GM23338 (cell line): ENCODE measurements at regions not wholly inside any gene's neighbourhood (a gene's known extent, or its start where the extent isn't known, plus 50 kb on each side); places are given as distances from the start of the nearest gene placed in this dataset.
"Not testable (repeated sequence)": the region's sequence is repeated elsewhere in the genome, so short reads cannot be mapped to it uniquely, and the experiment has no call there.

Source experiments
- CREB1 ChIP-seq: fragments of 250-450 bp; sonication (Bioruptor Pico); IDR thresholded peaks from 2 replicates; pipeline ENCODE4 v1.5.0; 2020; ENCODE audit warnings: low read depth, mild to moderate bottlenecking, moderate library complexity
- CTCF ChIP-seq, 2 experiments: fragments of 200-600 bp in 1 of 2; sonication (generic) in 1 of 2; conservative IDR thresholded peaks; 2 replicates each; pipeline versions ENCODE4 v1.5.1 to v1.6.1; 2016 to 2017; ENCODE audit warnings: antibody characterized with exemption in 2 of 2, low read depth in 2 of 2, mild to moderate bottlenecking in 2 of 2, moderate library complexity in 1 of 2
- EZH2 ChIP-seq: fragments of 200-600 bp; sonication (generic); IDR thresholded peaks from one replicate; pipeline ENCODE4 v1.8.0; 2017; ENCODE audit warnings: antibody characterized with exemption, mild to moderate bottlenecking, low read depth; ENCODE audit not compliant: unreplicated experiment
- EZH2phosphoT487 ChIP-seq: fragments of 200-600 bp; sonication (generic); IDR thresholded peaks from one replicate; pipeline ENCODE4 v1.8.1; 2018; ENCODE audit warnings: antibody characterized with exemption; ENCODE audit not compliant: unreplicated experiment
- POLR2AphosphoS5 ChIP-seq: IDR thresholded peaks from 2 replicates; pipeline ENCODE4 v1.6.1; 2016; ENCODE audit warnings: antibody characterized with exemption, low read depth

GRCh38 chrX:97915390-97915789 is 1031.7 kb downstream of the RPA4 start:
- not testable (repeated sequence) for TF ChIP-seq CTCF (conservative IDR thresholded peaks at IDR 0.05; ENCODE audit: low read depth in 2 of 2); EZH2phosphoT487; POLR2AphosphoS5; CREB1; EZH2
